GM12873 (cell line): ENCODE measurements at regions not wholly inside any gene's neighbourhood (a gene's known extent, or its start where the extent isn't known, plus 50 kb on each side); places are given as distances from the start of the nearest gene placed in this dataset.
A peak's percentile ranks its signal among the peaks of the same experiment; 100 is the strongest.

Source experiments
- CTCF ChIP-seq: IDR thresholded peaks from 2 replicates; pipeline ENCODE4 v1.5.1; 2012; ENCODE audit warnings: low read depth, mild to moderate bottlenecking, moderate library complexity, low read length, control low read depth; ENCODE audit not compliant: insufficient read depth; ENCODE audit errors: missing control alignments

GRCh38 chr2:34037886-34038285, 438.8 kb upstream of the FAM98A start:
- no peak for TF ChIP-seq CTCF

- TF ChIP-seq CTCF = no peak
Observed at GRCh38 chr2:34037157-34037556, 438.1 kb upstream of the FAM98A start.

- no peak for TF ChIP-seq CTCF
Observed at GRCh38 chr2:34031097-34031496, 432.0 kb upstream of the FAM98A start.

GRCh38 chr2:34030273-34030672, 431.2 kb upstream of the FAM98A start:
- no peak for TF ChIP-seq CTCF

GRCh38 chr2:34029073-34029472, 430.0 kb upstream of the FAM98A start:
- no peak for TF ChIP-seq CTCF

- TF ChIP-seq CTCF = no peak
Observed at GRCh38 chr2:34025196-34025595, 426.1 kb upstream of the FAM98A start.

- TF ChIP-seq CTCF = peak; percentile 70
Observed at GRCh38 chr2:34012715-34013302, 413.7 kb upstream of the FAM98A start.
